ENCODE measurements at regions not wholly inside any gene's neighbourhood (a gene's known extent, or its start where the extent isn't known, plus 50 kb on each side); places are given as distances from the start of the nearest gene placed in this dataset.

DNA sequence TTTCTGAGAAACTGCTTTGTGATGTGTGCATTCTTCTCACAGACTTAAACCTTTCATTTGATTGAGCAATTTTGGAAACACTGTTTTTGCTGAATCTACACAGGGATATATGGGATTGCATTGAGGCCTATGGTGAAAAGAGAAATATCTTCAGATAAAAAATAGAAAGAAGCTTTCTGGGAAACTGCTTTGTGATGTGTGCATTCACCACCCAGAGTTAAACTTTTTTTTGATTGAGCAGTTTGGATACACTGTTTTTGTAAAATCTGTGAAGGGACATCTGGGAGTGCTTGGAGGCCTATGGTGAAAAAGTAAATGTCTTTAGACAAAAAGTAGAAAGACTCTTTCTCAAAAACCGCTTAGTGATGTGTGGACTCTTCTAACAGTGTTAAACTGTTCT lies 1683.8 kb downstream of the UQCRFS1 start:
- Histone ChIP-seq H3K4me1 (ENCODE audit: control insufficient read depth in 5 of 5, insufficient read depth in 5 of 5, low read length in 5 of 5) (no peaks in the 10 kb centered on the region), H3K27ac (ENCODE audit: low read depth in 1 of 2, low read length in 1 of 2) (no peak overlapping the region), H3K4me3 (no peak overlapping the region), H3K9ac (ENCODE audit: insufficient read depth in 1 of 2, low read length in 2 of 2) (no peak overlapping the region), H3K36me3 (ENCODE audit: control insufficient read depth in 4 of 4, insufficient read depth in 4 of 4, low read length in 4 of 4) (no peaks in the 10 kb centered on the region), H3K9me3 (ENCODE audit: control insufficient read depth in 4 of 4, insufficient read depth in 3 of 4, low read length in 3 of 4) (peaks cover 0 to 67% (median 14%) of the 10 kb centered on the region in 4 donors), H3K27me3 (ENCODE audit: control insufficient read depth in 3 of 3, insufficient read depth in 3 of 3, low read length in 2 of 3) (no peaks in the 10 kb centered on the region)
- DNase-seq (no peak), ATAC-seq (ENCODE audit: insufficient read depth, low FRiP score) (no peak)
- TF ChIP-seq, protein P1, sequence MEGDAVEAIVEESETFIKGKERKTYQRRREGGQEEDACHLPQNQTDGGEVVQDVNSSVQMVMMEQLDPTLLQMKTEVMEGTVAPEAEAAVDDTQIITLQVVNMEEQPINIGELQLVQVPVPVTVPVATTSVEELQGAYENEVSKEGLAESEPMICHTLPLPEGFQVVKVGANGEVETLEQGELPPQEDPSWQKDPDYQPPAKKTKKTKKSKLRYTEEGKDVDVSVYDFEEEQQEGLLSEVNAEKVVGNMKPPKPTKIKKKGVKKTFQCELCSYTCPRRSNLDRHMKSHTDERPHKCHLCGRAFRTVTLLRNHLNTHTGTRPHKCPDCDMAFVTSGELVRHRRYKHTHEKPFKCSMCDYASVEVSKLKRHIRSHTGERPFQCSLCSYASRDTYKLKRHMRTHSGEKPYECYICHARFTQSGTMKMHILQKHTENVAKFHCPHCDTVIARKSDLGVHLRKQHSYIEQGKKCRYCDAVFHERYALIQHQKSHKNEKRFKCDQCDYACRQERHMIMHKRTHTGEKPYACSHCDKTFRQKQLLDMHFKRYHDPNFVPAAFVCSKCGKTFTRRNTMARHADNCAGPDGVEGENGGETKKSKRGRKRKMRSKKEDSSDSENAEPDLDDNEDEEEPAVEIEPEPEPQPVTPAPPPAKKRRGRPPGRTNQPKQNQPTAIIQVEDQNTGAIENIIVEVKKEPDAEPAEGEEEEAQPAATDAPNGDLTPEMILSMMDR (IDR thresholded peaks at IDR 0.05; ENCODE audit: control extremely low read depth, extremely low read depth), result no peak
- 36 to 50% methylated on average over 1 of the region's 1 CpG for WGBS, 2 donors

- H3K36me3 ChIP-seq (ENCODE audit: control insufficient read depth in 4 of 4, insufficient read depth in 4 of 4, low read length in 4 of 4), result no peaks in the 10 kb centered on the region
- ATAC-seq (ENCODE audit: insufficient read depth, low FRiP score) (no peak), DNase-seq (no peak)
- H3K9ac ChIP-seq (ENCODE audit: insufficient read depth in 1 of 2, low read length in 2 of 2), result no peak overlapping the region
- H3K27me3 ChIP-seq (ENCODE audit: control insufficient read depth in 3 of 3, insufficient read depth in 3 of 3, low read length in 2 of 3), result no peaks in the 10 kb centered on the region
- H3K9me3 ChIP-seq (ENCODE audit: control insufficient read depth in 4 of 4, insufficient read depth in 3 of 4, low read length in 3 of 4), result peaks cover 0 to 30% (median 7%) of the 10 kb centered on the region in 4 donors
- H3K27ac ChIP-seq (ENCODE audit: low read depth in 1 of 2, low read length in 1 of 2), result no peak overlapping the region
- no peaks in the 10 kb centered on the region for H3K4me1 ChIP-seq (ENCODE audit: control insufficient read depth in 5 of 5, insufficient read depth in 5 of 5, low read length in 5 of 5)
- TF ChIP-seq, protein P1 (IDR thresholded peaks at IDR 0.05; ENCODE audit: control extremely low read depth, extremely low read depth), result no peak
- no peak overlapping the region for H3K4me3 ChIP-seq
Observed at GRCh38 chr19:27522223-27522622, 1690.7 kb downstream of the UQCRFS1 start.
